Kidney glomerular epithelial cell (primary cell): ENCODE measurements at regions not wholly inside any gene's neighbourhood (a gene's known extent, or its start where the extent isn't known, plus 50 kb on each side); places are given as distances from the start of the nearest gene placed in this dataset.
"Not testable (repeated sequence)": the region's sequence is repeated elsewhere in the genome, so short reads cannot be mapped to it uniquely, and the experiment has no call there.

Experiments used
- DNase-seq: peaks from one replicate; lab custom pipeline; 2025; lab: John Stamatoyannopoulos, UW

DNA sequence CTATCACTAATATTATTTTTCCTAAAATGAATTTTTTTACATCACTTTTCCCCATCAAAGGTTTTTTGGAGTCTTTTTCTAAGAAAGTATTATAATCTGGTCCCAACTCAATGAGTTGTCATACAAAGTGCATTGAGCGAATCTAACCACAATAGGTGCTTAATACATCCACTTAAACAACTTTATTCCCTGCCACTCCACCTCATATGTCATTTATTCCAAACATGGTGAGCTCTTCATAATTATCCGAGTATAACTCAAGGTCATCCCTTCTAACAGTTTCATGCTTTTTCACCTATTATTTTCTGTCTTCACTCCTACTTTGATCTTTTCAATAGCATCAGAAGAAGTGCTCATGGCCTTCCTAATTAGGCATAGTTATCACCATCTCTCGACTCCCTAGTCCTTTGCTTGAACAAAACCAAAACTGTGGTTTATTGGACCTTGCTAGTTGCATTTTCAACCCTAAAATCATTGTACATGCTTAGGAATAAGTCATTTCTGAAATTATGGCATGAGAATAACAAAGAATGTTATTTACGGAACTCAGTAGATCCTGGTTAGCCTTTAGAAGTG is 754.7 kb upstream of the CTNND2 start:
- no peak for DNase-seq

DNA sequence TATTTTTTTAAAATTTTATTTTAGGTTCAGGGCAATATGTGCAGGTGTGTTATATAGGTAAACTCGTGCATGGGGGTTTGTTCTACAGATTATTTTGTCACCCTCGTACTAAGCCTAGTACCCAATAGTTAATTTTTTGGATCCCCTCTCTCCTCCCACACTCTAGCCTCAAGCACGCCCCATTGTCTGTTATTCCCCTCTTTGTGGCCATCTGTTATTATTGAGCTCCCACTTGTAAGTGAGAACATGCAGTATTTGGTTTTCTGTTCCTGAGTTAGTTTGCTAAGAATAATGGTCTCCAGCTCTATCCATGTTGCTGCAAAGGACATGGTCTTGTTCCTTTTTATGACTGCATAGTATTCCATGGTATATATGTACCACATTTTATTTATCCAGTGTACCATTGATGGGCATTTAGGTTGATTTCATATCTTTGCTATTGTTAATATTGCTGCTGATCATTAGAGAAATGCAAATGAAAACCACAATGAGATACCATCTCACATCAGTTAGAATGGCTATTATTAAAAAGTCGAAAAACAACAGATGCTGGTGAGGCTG is 753.7 kb upstream of the CTNND2 start:
- DNase-seq, result not testable (repeated sequence)

DNA sequence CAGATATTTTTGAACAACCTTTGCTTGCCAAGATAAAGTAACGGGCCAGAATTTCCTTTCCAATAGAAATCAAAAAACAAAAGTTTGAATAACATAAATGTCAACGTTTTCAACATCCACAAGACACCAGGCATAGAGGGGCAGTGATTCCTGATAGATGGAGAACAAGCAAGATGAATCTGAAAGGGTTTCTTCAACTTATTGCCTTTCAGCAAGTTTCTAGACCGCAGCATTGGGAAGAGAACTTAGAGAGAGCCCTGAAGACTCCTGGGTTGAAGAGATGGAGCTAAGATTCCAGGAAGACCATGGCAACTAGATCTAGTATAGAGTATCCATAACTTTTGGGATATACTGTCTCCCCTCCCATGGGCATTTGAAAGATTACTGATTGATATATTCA is 751.4 kb upstream of the CTNND2 start:
- DNase-seq, result no peak

DNA sequence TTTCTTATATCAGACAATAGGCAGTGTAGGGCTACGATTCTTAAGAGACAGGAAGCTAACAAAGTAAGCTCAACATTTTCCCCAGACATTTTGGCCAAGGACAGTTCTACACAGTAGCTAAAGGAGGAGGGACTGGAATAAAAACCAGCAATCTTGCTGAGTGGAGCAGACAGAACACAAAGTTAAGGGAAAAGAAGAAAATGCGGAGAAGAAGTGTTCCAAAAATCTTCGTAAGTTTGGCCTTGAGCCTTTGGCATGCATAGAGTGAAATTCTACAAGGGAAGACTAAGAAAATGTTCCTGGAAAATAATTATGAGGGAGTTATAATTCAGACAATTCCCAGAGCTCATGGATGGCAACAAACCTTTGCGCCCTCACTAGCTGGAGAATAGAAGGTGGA is 748.0 kb upstream of the CTNND2 start:
- DNase-seq, result no peak

DNA sequence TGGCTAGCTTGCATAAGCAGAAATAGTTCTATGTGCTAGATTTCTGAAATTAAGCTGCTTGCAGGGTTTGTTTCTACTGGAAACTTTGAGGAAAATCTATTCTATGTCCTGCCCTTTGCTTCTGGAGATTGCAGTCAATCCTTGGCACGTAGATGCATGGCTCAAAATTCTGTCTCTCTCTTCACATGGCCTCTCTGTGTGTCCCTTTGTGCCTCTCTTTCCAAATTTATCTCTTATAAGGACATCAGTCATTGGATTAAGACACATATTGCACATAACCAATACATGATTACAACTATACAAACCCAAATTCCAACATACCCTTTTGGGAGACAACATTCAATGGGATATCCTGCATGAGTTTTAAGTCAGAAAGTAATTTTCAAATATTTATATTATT is 744.3 kb upstream of the CTNND2 start:
- no peak for DNase-seq

DNA sequence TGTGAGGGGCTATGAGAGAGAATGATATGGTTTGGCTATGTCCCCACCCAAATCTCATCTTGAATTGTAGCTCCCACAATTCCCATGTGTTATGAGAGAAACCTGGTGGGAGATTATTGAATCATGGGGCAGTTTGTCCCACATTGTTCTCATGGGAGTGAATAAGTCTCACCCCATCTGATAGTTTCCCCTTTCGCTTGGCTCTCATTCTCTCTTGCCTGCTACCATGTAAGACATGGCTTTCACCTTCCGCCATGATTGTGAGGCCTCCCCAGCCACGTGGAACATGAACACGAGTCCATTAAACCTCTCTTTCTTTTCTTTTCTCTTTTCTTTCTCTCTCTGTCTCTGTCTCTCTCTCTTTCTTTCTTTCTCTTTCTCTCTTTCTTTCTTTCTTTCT is 743.4 kb upstream of the CTNND2 start:
- no peak for DNase-seq

DNA sequence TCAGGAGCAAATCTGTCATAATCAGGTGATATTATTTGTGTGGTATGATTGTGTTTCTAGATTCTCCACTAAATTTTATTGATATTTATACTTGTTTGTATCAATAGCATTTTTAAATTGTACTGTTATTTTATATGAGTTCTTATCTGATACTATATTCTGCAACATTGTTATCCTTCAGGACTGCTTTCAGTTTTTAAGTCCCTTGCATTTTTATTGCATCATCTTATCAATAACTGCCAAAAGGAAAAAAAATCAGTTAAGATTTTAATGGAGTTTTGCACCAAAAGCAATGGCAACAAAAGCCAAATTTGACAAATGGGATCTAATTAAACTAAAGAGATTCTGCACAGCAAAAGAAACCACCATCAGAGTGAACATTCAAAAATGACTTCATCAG is 741.3 kb upstream of the CTNND2 start:
- no peak for DNase-seq

DNA sequence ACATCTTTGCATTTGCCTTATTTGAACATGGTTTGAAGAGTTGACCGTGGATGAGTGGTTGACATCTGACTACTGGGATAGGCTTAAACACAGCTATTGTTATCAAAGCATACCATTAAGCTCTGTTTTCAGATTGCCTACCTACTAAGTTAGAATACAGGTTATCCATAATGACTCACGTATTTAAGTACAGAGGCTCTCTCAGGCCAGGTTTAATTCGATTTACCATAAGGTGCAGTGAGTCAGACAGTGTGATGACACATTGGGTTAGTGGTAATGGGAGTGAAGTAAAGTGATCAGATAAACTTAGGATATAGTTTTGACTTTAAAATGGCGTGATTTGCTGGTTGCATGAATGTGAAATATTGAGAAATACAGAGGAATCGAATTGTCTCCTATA is 732.0 kb upstream of the CTNND2 start:
- no peak for DNase-seq

DNA sequence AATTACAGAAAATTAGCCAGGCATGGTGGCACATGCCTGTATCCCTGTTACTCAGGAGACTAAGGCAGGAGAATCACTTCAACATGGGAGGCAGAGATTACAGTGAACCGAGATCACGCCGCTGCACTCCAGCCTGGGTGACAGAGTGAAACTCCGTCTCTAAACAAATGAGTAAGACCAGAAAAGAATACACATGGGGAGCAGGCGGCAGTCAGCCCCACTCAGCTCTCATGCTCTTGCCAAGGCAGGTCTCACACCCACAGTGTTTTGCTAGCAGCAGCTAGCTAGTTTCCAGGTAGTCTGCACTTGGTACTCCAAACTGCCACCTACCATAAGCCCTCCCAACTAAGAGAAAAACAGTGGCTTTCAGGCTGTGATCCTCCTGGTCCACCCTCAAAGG is 722.3 kb upstream of the CTNND2 start:
- no peak for DNase-seq

DNA sequence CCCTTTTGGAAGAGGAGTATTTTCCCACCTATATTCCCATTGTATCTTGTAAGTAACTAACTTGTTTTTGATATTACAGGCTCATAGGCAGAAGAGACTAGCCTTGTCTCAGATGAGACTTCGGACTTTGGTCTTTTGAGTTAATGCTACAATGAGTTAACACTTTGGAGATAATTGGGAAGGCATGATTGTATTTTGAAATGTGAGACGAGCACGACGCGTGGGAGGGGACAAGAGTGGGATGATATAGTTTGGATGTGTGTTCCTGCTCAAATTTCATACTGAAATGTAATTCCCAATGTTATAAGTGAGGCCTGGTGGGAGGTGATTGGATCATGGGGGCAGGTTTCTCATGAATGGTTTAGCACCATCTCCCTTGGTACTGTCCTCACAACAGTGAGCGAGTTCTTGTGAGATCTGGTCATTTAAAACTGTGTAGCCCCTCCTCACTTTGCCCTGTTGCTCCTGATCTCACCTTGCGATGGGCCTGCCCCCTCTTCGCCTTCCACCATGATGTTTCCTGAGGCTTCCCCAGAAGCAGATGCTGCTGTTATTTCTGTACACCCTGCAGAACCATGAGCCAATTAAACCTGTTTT is 721.5 kb upstream of the CTNND2 start:
- DNase-seq, result no peak

DNA sequence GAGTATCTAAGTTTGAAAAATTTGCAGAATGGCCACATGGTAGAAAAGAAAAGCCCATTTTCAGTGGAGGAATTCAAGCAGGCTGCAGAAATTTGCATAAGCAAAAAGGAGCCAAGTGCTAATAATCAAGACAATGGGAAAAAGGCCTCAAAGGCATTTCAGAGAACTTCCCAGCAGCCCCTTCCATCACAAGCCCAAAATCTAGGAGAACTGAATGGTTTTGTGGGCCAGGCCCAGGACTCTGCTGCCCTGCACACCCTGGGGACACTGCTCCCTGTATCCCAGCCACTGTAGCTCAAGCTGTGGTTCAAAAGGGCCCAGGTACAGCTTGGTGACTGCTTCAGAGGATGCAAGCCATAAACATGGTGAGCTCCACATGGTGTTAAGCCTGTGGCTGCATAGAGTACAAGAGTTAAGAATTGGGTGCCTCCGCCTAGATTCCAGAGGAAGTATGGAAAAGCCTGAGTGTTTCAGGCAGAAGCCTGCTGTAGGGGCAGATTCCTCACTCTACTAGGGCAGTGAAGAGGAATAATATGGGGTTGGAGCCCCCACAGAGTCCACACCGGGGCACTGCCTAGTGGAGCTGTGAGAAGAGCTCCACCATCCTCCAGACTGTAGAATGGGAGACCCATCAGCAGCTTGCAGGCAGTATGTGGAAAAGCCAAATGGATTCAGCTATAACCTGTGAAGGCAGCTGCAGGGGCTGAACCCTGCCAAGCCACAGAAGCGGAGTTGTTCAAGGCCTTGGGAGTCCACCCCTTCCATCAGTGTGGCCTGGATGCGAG is 720.7 kb upstream of the CTNND2 start:
- DNase-seq, result no peak

DNA sequence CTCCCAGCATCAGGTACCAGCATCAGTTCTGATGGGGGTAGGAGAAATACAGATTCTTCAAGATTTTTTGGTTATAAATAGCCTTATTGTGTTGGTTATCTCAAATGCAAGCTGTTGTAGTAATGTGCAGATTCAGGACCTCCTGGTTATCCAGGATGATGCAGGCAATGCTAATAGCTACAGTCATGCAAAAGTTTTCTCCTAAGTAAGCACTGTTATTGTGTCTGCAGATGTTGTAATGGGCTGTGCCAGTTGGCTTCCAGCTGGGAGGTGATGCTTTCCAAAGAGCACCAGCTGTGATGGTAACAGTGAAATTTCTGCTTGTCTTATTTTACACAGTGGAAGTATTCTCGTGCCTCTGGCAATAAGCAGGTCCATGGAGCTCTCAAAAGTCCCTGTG is 719.2 kb upstream of the CTNND2 start:
- DNase-seq, result no peak

DNA sequence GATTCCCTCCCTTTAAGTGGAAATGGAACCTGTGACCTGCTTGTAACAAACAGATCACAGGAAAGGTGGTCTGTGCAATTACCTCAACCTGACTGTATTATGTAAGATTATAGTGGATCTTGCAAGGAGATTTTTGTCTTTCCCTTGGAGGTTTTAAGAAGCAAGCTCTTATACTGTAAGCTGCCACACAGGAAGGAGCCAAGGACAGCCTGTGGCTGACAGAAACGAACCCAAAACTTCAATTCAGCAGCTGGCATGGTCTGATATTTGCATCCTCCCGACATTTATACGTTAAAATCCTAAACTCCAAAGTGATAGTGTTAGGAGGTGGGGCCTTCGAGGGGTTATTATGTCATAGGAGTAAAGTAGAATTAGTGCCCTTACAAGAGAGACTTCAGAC is 711.8 kb upstream of the CTNND2 start:
- DNase-seq, result no peak

DNA sequence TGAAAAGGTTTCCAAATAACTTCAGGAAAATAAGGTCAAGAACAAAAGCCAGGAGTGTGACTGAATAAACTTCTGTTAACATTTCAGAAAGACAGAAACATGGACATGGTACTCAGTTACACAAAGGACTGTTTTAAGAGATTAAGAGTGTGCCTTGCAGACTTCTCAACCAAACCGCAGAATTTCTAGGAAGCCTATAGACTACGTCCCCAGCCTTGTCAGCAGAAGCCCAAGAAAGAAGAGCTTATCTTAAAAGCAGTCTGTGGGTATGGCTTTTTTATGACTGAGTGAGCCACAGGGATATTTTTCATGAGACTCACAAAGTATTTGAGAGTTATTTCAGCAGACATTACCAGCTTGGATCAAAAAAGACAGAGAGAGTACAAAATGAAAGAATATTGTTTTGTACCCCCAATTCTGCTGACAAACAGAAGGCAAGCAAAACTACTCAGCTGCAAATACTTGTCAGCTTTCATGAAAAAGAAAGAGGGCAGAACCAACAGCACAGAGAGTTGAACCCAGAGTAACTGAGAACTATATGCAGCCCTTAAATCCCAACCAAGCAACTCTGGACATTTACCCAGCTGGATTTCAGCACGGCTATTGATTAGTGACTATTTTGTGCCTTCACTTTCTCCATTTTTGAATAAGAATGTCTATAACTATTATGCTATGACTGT is 711.0 kb upstream of the CTNND2 start:
- DNase-seq, result no peak

DNA sequence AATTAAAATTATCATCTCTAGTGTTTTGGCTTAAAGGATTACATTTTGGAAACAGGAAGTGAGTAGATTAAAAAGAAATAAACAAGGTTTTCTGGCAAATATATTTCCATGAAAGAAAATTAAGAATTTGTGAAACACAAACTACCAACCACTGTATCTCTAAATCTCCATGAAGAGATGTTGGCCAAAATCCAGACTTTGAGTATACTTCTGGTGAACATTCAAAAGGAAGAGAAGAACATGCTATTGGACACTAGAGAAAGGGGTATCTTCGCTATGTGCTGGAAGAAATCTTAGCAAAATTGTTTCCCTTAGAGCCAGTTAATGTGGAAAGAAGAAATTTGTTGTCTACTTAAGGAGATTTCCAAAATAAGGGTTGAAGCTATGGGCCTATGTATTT is 710.4 kb upstream of the CTNND2 start:
- DNase-seq, result no peak

DNA sequence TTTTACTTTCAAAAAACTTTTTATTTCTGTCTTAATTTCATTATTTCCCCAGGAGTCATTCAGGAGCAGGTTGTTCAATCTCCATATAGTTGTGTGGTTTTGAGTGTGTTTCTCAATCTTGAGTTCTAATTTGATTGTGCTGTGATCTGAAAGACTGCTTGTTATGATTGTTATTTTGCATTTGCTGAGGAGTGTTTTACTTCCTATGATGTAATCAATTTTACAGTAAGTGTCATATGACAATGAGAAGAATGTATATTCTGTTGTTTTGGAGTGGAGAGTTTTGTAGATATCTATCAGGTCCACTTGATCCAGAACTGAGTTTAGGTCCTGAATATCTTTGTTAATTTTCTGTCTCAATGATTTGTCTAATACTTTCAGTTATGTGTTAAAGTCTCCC is 706.9 kb upstream of the CTNND2 start:
- no peak for DNase-seq

DNA sequence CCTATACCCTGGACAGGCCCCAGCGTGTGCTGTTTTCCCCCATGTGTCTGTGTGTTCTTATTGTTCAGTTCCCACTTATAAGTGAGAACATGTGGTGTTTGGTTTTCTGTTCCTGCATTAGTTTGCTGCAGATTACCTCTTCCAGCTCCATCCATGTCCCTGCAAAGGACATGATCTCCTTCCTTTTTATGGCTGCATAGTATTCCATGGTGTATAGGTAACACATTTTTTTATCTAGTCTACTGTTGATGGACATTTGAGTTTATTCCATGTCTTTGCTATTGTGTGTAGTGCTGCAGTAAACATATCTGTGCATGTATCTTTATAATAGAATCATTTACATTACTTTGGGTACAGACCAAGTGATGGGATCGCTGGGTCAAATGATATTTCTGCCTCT is 703.6 kb upstream of the CTNND2 start:
- not testable (repeated sequence) for DNase-seq

DNA sequence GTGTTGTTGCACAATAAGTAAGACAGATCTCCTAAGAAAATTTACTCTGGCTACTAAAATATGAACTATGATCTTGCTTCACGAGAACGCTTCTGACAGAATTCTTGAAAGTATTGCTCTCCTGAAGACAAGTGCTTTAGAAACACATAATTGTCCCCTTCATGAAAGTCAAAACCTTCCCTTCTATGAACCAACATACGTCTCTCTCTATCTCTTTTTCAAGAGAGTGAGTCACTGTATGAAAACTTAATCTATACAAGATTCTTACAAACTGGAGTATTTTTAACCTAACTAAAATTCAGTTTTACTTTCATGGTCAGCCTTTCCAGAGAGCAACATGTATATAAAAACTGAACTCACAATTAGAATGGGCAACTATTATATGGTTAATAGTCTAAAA is 688.0 kb upstream of the CTNND2 start:
- DNase-seq, result no peak

DNA sequence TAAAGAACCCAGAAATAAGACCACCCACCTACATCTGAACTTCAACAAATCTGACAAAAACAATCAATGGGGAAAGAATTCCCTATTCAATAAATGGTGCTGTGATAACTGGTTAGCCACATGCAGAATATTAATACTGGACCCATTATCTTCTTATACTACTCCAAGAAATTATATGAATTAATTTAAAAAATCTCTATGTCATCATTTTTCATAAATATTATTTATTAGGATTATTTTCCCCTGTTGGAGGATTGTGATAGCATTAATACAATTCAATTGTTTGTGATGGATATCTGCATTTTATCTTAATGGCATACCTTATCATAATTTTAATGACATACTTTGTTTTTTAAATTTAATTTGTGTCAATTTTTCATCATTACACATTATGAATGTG is 682.2 kb upstream of the CTNND2 start:
- no peak for DNase-seq

DNA sequence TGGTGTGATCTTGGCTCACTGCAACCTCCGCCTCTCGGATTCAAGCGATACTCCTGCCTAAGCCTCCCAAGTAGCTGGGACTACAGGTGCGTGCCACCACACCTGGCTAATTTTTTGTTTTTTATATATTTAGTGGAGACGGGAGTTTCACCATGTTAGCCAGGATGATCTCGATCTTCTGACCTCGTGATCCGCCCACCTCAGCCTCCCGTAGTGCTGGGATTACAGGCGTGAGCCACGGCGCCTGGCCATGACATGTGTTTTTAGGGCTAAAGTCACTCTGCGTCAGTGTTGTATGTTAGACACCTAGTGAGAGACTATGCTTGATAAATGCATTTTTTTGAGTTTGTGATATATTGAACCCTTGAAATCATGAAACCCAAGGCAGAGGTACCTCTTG is 674.6 kb upstream of the CTNND2 start:
- not testable (repeated sequence) for DNase-seq

DNA sequence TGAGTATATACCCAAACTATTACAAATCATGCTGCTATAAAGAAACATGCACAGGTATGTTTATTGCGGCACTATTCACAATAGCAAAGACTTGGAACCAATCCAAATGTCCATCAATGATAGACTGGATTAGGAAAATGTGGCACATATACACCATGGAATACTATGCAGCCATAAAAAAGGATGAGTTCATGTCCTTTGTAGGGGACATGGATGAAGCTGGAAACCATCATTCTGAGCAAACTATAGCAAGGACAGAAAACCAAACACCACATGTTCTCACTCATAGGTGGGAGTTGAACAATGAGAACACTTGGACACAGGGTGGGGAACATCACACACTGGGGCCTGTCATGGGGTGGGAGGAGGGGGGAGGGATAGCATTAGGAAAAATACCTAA is 672.7 kb upstream of the CTNND2 start:
- DNase-seq, result not testable (repeated sequence)

DNA sequence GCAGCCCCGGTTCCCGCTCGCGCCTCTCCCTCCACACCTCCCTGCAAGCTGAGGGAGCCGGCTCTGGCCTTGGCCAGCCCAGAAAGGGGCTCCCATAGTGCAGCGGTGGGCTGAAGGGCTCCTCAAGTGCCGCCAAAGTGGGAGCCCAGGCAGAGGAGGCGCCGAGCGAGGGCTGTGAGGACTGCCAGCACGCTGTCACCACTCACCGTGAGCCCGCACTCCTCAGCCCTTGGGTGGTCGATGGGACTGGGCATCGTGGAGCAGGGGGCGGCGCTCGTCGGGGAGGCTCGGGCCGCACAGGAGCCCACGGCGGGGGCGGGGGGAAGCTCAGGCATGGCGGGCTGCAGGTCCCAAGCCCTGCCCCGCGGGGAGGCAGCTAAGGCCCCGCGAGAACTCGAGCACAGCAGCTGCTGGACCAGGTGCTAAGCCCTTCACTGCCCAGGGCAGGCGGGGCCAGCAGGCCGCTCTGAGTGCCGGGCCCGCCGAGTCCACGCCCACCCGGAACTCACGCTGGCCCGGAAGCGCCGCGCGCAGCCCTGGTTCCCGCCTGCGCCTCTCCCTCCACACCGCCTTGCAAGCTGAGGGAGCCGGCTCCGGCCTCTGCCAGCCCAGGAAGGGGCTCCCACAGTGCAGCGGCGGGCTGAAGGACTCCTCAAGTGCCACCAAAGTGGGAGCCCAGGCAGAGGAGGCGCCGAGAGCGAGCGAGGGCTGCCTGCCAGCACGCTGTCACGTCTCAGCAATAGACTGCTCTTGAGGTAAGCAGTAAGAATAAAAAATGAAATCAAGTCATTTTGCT is 670.2 kb upstream of the CTNND2 start:
- DNase-seq, result not testable (repeated sequence)
